ENCODE measurements at regions not wholly inside any gene's neighbourhood (a gene's known extent, or its start where the extent isn't known, plus 50 kb on each side); places are given as distances from the start of the nearest gene placed in this dataset.
A peak's percentile ranks its signal among the peaks of the same experiment; 100 is the strongest.

- FAIRE-seq (no peak), DNase-seq (ENCODE audit: insufficient read length, low spot score) (no peak)
Observed at GRCh38 chr3:106566277-106566676, 697.5 kb upstream of the CBLB start.

DNA sequence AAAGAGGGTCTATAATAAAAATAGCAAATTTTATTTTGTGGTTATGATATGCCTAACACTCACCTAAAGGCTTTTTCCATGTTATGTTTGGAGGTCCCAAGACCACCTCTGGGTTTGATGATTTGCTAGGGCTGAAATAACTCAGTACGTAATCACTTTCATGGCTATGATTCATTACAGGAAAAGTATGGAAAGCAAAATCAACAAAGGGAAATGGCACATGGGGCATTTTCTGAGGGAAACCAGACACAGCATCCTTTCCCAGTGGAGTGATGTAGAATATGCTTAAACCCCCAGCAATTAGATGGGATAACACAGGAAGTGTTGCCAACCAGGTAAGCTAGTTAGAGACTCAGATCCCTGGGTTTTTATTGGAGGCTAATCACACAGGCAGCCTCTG lies 701.6 kb upstream of the CBLB start:
- no peak for FAIRE-seq
- no peak for DNase-seq (ENCODE audit: insufficient read length, low spot score)

DNA sequence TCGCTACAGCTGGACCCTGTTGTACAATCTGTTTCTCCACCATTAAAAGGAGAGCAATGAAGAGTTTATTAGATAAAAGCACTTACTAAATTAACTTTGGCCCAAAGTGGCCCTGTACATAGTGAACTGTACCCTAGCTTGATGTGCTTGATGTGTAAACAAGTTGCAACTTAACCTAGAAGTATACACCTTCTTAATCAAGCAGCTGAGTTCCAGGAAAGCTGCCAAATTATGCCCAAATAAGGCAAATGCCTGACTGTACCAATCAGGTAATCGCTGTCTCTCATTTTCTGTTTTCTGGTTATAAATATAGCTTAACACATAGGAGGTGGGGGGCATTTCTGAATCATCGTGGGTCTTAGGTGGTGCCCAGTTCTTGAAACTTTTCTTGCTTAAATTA lies 704.8 kb upstream of the CBLB start:
- DNase-seq (ENCODE audit: insufficient read length, low spot score) (no peak), FAIRE-seq (no peak)

GRCh38 chr3:106575029-106575428 lies 706.2 kb upstream of the CBLB start:
- DNase-seq (ENCODE audit: insufficient read length, low spot score) (no peak), FAIRE-seq (no peak)

DNA sequence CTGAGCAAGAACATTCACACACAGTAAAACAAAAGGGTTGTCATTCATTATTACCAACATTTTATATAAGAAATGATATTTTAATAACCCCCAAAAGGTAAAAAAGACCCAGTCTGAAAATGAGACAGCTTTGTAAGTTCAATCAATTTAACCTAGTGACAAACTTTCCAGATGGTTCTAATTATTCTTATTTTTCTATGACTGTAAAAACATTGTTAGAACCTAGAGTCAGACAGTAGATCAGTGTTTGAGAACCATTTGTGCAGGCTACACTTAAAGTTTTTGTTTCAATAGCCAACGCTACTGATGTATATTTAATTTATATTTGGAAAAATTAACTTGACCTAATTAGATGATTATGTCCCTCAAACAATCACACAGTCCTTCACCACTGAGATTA lies 708.4 kb upstream of the CBLB start:
- no peak for DNase-seq (ENCODE audit: insufficient read length, low spot score)

GRCh38 chr3:106578911-106579310 lies 710.1 kb upstream of the CBLB start:
- FAIRE-seq (no peak), DNase-seq (ENCODE audit: insufficient read length, low spot score) (no peak)

More for the DNA sequence above, 708.4 kb upstream of the CBLB start:
- FAIRE-seq = no peak

GRCh38 chr3:106582151-106582550 lies 713.3 kb upstream of the CBLB start:
- no peak for DNase-seq (ENCODE audit: insufficient read length, low spot score)
- no peak for FAIRE-seq

DNA sequence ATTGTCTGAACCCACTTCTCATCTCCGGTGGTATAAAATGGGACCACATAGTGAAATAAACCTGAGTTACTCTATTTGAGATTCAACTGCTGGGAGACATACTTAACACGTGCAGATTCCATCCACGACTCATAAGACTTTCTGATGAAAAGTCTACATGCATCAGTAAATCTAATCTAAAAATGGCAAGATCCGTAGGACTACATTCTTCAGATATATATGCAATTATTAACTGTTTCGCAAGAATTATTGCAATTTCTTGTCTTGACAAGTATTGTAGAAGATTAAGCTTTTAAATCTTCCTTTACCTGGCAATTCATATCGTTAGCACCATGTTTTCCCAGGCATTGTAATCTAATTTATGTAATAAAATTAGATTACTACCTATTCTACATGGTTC lies 718.7 kb upstream of the CBLB start:
- no peak for DNase-seq (ENCODE audit: insufficient read length, low spot score)
- FAIRE-seq = no peak

- DNase-seq (ENCODE audit: insufficient read length, low spot score) (no peak), FAIRE-seq (no peak)
Observed at GRCh38 chr3:106588739-106589138, 719.9 kb upstream of the CBLB start.

DNA sequence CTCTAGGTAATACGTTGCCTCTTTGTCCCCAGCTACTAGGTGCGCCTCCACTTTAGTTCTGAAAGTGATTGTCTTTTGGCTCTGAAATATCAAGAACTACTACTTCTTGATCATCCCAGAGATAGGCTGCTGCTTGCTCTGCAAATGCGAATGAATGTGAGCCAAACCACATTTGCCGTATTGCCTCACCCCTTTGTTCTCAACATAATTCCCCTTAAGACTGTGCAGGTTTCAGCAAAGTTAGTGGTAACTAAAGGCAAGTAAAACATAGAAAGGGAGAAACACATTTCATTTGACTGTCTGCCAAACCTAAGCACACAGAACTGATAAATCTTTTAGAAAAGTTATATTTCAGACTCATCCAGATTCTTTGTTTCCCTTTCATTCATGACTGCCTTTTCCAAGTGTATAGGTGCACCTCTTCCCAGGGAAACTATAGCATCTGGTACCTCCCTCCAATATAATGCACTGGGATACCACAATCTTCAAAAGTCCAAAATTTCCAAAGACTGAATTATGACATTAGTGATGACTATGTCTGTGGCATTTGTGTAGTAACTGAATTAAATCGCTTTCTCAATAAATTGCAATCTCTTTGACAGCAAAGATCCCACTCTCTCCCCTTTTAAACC lies 720.6 kb upstream of the CBLB start:
- FAIRE-seq = no peak
- no peak for DNase-seq (ENCODE audit: insufficient read length, low spot score)

DNA sequence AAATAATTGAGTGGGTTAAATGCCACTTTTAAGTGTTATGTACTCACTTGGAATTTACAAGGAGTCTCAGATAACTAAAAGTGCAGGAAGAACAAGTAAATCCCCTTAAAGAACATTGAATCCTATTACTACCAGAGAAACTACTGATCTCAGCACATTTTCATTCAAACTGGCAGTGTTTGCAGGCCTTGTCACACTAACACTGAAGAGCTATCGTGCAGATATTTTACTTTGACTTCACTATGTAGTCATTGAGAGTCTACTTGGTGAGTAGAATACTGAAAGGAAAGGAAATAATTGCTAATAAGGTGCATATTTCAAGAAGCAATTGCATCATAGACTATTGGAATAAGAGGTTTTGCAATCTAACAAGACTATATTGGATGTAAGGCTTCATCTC lies 721.4 kb upstream of the CBLB start:
- FAIRE-seq (no peak), DNase-seq (ENCODE audit: insufficient read length, low spot score) (no peak)

DNA sequence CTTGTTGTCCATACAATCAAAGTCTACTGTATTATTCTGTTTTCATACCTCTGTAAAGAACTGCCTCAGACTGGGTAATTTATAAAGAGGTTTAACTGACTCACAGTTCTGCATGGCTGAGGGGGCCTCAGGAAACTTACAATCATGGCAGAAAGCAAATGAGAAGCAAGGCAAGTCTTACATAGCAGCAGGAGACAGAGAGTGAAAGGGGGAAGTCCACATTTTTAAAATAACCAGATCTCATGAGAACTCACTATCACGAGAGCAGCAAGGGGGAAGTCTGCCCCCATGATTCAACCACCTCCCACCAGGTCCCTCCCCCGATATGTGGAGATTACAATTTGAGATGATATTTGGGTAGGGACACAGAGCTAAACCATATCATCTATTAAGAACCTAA lies 724.6 kb upstream of the CBLB start:
- FAIRE-seq = no peak

GRCh38 chr3:106609666-106610301 lies 741.0 kb upstream of the CBLB start:
- FAIRE-seq (no peak), DNase-seq (ENCODE audit: insufficient read length, low spot score) (peak; percentile 55)

More for the DNA sequence above, 724.6 kb upstream of the CBLB start:
- no peak for DNase-seq (ENCODE audit: insufficient read length, low spot score)

- no peak for FAIRE-seq
- DNase-seq (ENCODE audit: insufficient read length, low spot score) = no peak
Observed at GRCh38 chr3:106610362-106610959, 741.6 kb upstream of the CBLB start.

DNA sequence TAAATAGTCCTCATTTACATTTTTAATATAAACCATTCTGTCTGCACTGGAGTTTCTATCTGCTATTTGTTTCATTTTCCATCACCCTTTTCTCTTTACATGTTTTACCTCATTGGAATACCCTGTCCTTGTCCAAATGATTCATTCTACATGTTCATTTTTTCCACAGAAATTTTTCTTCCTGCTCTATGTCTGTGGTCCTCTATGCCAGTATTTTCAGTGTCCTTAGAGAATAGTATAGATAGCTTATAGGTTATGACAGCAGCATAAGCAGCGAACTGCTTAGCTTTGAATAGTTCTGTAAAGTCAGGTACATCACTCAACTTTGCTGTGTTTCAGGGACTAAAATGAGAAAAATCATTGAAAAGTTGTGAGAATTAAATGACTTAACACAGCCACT lies 742.3 kb upstream of the CBLB start:
- DNase-seq (ENCODE audit: insufficient read length, low spot score) (no peak), FAIRE-seq (no peak)

DNA sequence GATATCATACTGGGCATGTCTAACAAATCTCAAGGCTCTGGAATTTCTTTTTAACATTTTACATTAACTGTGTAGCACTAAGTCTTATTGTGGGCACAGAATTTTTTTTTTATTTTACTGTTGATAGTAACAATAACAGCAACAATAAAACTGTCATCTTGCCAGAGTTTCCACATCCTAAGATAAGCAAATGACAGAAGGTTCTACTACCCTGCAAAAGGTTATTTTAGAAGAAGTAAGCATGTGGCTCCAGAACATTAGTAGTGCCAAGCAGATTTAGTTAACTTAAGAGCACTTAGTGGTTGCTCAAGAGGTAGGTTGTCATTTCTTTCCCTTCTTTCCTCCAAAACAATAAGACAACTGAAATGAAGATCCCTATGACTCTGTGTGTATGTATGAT lies 743.0 kb upstream of the CBLB start:
- no peak for DNase-seq (ENCODE audit: insufficient read length, low spot score)
- FAIRE-seq = no peak

- no peak for FAIRE-seq
- no peak for DNase-seq (ENCODE audit: insufficient read length, low spot score)
Observed at GRCh38 chr3:106616556-106616955, 747.7 kb upstream of the CBLB start.

DNA sequence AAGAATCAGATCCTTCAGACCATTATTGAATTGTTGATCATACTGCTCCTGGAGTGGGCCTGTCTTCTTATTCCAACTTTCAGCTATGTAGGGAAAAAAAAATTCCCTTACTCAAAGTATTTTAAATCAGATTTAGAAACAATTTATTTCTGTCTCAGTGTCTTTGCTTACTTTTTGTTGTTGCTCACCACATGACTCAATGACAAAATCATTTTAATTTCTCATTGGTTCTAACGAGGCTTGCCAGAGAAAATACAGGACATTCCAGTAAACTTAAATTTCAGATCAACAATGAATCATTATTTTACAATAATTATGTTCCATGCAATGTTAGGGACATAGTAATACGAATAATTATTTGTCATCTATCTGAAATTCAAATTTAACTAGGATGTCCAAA lies 748.5 kb upstream of the CBLB start:
- DNase-seq (ENCODE audit: insufficient read length, low spot score) (no peak), FAIRE-seq (no peak)

- no peak for FAIRE-seq
Observed at GRCh38 chr3:106620646-106621045, 751.8 kb upstream of the CBLB start.

GRCh38 chr3:106624154-106624553 lies 753.1 kb upstream of the CCDC54 start:
- no peak for DNase-seq (ENCODE audit: insufficient read length, low spot score)
- FAIRE-seq = no peak

More at GRCh38 chr3:106620646-106621045, 751.8 kb upstream of the CBLB start:
- no peak for DNase-seq (ENCODE audit: insufficient read length, low spot score)

- no peak for DNase-seq (ENCODE audit: insufficient read length, low spot score)
- FAIRE-seq = peak; percentile 55
Observed at GRCh38 chr3:106628407-106628806, 748.8 kb upstream of the CCDC54 start.

DNA sequence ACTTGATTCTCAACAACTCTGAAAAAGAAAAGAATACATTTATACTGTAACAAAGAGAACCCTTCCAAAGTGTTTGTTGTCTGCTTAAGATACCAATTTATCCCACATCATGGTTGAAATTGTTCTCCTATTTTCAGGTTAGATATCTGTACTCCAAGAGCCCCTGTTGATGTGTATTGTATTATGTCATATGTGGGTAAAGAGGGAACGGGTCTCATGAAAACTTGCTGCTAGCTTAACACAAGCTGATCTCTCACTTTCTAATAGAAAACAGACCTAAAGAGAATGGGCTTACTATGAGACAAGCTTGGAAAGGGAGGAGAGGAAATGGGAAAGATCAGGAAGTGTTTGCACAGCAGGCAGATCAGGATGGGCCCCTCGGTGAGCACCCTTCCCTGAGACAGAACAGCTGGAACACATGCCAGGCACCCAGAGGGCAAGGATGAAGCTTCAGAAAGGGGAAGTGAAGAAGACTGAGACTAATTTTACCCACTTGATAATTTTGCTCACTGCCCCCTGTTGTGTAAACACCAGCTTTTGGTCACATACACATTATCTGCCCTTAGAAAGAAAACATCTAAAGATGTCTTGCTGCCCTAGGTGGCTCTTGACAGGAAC lies 747.9 kb upstream of the CCDC54 start:
- DNase-seq (ENCODE audit: insufficient read length, low spot score) = no peak
- FAIRE-seq = no peak
